Ramos (cell line): ENCODE measurements at regions not wholly inside any gene's neighbourhood (a gene's known extent, or its start where the extent isn't known, plus 50 kb on each side); places are given as distances from the start of the nearest gene placed in this dataset.
"Not testable (repeated sequence)": the region's sequence is repeated elsewhere in the genome, so short reads cannot be mapped to it uniquely, and the experiment has no call there.

ENCODE experiments used
- in situ Hi-C: fragments of 300-500 bp; cut with MboI; formaldehyde crosslinking; loops from one replicate; pipeline ENCODE4 v1.14.3; 2022; ENCODE audit warnings: low sequenced_read_pairs; ENCODE audit not compliant: unreplicated experiment

DNA sequence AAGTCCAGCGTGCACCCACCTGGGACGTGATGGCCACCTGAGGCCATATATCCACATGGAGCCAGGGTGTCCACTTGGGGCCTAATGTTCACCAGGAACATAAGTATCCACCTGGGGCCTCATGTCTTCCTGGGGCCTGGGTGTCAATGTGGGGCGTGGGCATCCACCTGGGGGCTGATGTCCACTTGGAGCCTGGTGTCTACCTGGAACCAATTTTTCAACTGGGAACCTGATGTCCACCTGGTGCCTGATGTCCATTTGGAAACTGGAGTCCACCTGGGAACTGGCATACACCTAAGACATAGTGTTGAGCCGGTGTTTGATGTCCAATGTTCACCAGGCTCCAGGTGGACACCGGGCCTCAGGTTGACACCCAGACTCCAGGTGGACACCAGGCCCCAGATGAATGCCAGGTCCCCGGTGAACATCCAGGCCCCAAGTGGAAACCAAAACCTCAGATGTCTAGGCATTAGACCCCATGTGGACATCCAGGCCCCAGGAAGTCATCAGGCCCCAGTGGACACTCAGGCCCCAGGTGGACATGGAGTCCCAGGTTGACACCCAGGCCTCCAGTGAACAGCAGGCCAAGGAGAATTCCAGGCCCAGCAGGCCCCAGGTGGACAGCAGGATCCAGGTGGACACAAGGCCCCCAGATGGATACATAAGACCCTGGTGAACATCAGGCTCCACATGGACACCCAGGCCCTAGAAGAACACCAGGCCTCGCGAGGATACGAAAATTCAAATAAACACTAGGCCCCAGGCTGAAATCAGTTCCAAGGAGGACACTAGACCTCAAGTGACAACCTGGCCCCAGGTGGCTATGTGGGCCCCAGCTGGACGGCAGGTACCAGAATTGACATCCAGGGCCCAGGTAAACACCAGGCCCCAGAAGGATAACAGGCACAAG lies 56.0 kb upstream of the SEPTIN5 start:
- in situ Hi-C loops: no loop called here

GRCh38 chr22:19658967-19659804 lies 55.1 kb upstream of the SEPTIN5 start:
- in situ Hi-C loops: no loop called here

- in situ Hi-C loops: no loop called here
Measured at GRCh38 chr22:19659805-19660345, 54.4 kb upstream of the SEPTIN5 start.

GRCh38 chr22:19660583-19660982 lies 53.7 kb upstream of the SEPTIN5 start:
- in situ Hi-C loops: not testable (repeated sequence)

- in situ Hi-C loops: no loop called here
Measured at GRCh38 chr22:19661156-19661555, 53.1 kb upstream of the SEPTIN5 start.

DNA sequence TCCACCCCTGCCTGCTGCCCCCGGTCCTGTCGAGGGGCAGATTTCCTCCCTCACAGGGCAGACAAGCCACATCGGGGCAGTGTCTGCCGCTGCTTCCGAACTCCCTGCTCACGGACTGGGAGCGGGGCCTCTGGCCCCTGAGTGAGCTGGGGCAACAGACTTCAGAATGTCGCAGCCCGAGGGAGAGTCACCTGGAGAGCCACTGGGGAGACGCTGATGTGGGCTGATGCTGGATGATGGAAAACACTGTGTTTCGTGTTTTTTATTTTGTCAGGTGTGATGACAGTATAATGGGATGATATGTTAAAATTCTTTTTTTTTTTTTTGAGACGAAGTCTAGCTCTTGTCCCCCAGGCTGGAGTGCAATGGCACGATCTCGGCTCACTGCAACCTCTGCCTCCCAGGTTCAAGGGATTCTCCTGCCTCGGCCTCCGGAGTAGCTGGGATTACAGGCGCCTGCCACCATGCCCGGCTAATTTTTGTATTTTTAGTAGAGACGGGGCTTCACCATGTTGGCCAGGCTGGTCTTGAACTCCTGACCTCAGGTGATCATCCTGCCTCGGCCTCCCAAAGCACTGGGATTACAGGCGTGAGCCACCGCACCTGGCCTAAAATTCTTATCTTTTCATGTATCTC lies 52.1 kb upstream of the SEPTIN5 start:
- in situ Hi-C loops: not testable (repeated sequence)

- in situ Hi-C loops: no loop called here
Measured at GRCh38 chr22:19663286-19663815, 51.0 kb upstream of the SEPTIN5 start.

- in situ Hi-C loops: no loop called here
Measured at GRCh38 chr22:19663821-19664355, 50.4 kb upstream of the SEPTIN5 start.

DNA sequence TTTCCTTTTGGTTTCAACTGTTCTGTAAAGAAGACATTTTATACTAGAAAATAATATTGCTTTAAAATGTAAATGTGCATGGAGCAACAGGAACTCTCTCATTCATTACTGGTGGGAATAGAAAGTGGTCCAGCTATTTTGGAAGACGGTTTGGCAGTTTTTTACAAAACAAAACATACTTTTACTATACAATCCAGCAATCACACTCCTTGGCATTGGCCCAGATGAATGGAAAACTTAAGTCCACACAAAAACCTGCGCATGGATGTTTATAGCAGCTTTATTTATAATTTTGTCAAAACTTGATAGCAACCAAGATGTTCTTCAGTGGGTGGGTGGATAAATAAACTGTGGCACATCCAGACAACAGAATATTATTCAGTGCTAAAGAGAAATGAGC lies 49.9 kb upstream of the SEPTIN5 start:
- in situ Hi-C loops: no loop called here
